ENCODE measurements at regions not wholly inside any gene's neighbourhood (a gene's known extent, or its start where the extent isn't known, plus 50 kb on each side); places are given as distances from the start of the nearest gene placed in this dataset.

DNA sequence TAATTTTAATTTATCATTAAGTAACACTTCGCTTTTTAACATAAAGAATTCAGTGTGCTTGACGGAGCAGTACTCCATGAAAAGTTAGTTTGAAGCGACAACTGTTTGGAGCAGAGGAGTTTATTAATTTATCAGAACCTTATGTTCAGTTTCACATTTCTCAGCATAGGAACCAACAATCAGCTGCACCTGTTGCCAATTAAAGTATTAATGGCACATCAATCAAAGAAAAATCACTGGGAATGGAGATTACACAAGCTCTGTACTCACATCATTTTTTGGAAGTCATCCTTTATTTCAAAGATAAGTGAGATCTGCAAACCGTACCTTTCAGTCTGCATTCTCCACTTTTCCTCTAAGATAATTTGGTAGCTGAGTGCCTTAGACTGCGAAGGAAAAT is 344.6 kb downstream of the LMO4 start:
- Histone ChIP-seq H3K36me3 (ENCODE audit: insufficient read depth, low read length) (no peaks in the 10 kb centered on the region), H3K4me3 (ENCODE audit: low read depth, low read length) (no peak overlapping the region), H2AFZ (ENCODE audit: low read length, unreplicated experiment) (no peak overlapping the region), H3K4me1 (ENCODE audit: control insufficient read depth, insufficient read depth, low read length, unreplicated experiment) (no peaks in the 10 kb centered on the region), H3K27me3 (ENCODE audit: insufficient read depth, low read length) (no peaks in the 10 kb centered on the region), H3K79me2 (ENCODE audit: control insufficient read depth, insufficient read depth, low read length, unreplicated experiment) (no peaks in the 10 kb centered on the region), H3K27ac (ENCODE audit: low read depth, low read length) (no peak overlapping the region)

DNA sequence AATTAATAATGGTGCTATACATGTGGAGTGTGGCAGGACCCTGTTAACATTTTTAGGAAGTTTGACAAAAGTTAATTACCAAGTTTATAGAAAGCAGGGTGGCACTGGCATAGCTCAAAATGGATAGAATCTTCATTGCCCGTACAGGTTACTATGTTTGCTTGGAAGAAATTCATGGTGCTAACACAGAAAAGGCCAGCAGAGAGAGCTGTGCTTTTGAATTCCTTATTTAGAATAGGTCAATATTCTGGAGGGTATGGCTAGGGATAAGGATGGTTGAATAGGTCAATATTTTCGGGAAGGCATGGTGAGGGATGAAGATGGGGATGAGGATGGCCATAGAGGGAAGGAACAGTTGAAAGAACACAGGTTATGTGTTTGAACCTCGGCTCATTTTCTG is 345.1 kb downstream of the LMO4 start:
- Histone ChIP-seq H3K4me3 (ENCODE audit: low read depth, low read length) (no peak overlapping the region), H3K79me2 (ENCODE audit: control insufficient read depth, insufficient read depth, low read length, unreplicated experiment) (no peaks in the 10 kb centered on the region), H3K27ac (ENCODE audit: low read depth, low read length) (no peak overlapping the region), H3K36me3 (ENCODE audit: insufficient read depth, low read length) (no peaks in the 10 kb centered on the region), H3K4me1 (ENCODE audit: control insufficient read depth, insufficient read depth, low read length, unreplicated experiment) (no peaks in the 10 kb centered on the region), H3K27me3 (ENCODE audit: insufficient read depth, low read length) (no peaks in the 10 kb centered on the region), H2AFZ (ENCODE audit: low read length, unreplicated experiment) (no peak overlapping the region)

DNA sequence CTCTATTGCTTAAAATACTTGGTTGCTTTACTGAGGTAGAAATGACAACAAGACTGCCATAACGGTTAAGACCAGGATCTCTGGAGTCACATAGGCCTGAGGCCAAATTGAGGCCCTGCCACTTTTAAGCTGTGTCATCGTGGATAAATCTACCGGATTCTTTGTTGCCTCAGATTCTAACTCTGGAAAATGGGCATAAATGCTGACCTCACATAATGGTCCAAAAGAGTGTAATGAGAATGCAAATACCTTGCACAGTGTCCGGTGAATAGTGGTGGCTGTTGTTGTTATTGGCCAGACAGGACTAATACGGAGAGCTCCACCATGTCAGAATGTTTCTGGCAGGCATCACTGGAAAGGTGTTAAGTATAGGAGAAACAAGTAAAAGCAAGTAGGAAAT is 346.1 kb downstream of the LMO4 start:
- H3K79me2 ChIP-seq (ENCODE audit: control insufficient read depth, insufficient read depth, low read length, unreplicated experiment) = no peaks in the 10 kb centered on the region

DNA sequence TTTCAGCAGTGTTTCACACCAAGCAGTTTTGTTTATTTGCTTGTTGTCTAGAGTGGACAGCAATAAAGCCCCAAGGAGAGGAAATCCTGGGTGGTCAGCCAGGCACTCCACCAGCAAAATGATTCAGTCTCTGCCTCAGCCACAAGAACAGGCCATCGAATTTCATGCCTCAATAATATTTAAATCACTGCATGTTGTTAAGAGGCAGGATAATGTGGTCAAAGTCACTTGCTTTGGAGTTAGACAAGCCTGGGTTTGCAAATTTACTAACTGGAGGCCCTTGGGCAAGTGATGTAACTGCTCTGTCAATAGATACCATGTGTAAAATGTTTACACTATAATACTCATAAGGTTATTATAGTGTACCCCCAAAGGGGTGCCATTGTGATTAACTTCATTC is 349.6 kb downstream of the LMO4 start:
- Histone ChIP-seq H2AFZ (ENCODE audit: low read length, unreplicated experiment) (no peak overlapping the region), H3K27ac (ENCODE audit: low read depth, low read length) (no peak overlapping the region), H3K27me3 (ENCODE audit: insufficient read depth, low read length) (no peaks in the 10 kb centered on the region), H3K4me1 (ENCODE audit: control insufficient read depth, insufficient read depth, low read length, unreplicated experiment) (no peaks in the 10 kb centered on the region), H3K4me3 (ENCODE audit: low read depth, low read length) (no peak overlapping the region), H3K79me2 (ENCODE audit: control insufficient read depth, insufficient read depth, low read length, unreplicated experiment) (no peaks in the 10 kb centered on the region), H3K36me3 (ENCODE audit: insufficient read depth, low read length) (no peaks in the 10 kb centered on the region)

More for the DNA sequence above, 346.1 kb downstream of the LMO4 start:
- H3K27ac ChIP-seq (ENCODE audit: low read depth, low read length) = no peak overlapping the region
- H3K27me3 ChIP-seq (ENCODE audit: insufficient read depth, low read length) = no peaks in the 10 kb centered on the region
- no peak overlapping the region for H3K4me3 ChIP-seq (ENCODE audit: low read depth, low read length)
- no peak overlapping the region for H2AFZ ChIP-seq (ENCODE audit: low read length, unreplicated experiment)
- no peaks in the 10 kb centered on the region for H3K4me1 ChIP-seq (ENCODE audit: control insufficient read depth, insufficient read depth, low read length, unreplicated experiment)
- no peaks in the 10 kb centered on the region for H3K36me3 ChIP-seq (ENCODE audit: insufficient read depth, low read length)

DNA sequence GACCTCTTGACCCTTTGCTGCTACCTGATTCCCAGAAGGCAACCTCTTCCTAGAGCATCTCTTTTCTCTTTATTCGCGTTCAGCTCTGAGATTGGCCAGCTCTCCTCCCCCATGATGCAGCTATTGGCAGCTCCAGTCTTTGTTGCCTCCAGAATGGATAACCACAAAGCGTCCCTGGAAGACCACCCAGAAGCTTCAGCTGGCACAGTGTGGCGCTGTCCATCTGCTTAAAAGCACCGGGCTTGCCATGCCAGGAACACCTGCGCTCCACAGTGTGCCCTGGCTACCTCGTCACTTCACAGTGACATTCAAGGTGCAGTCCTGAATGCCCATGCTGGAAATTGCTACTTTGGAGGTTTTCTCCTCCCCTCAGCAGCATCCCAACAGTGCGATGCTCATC is 353.9 kb downstream of the LMO4 start:
- Histone ChIP-seq H3K27me3 (ENCODE audit: insufficient read depth, low read length) (no peaks in the 10 kb centered on the region), H3K4me1 (ENCODE audit: control insufficient read depth, insufficient read depth, low read length, unreplicated experiment) (peaks cover 4% of the 10 kb centered on the region), H3K27ac (ENCODE audit: low read depth, low read length) (no peak overlapping the region), H3K36me3 (ENCODE audit: insufficient read depth, low read length) (no peaks in the 10 kb centered on the region), H2AFZ (ENCODE audit: low read length, unreplicated experiment) (no peak overlapping the region), H3K79me2 (ENCODE audit: control insufficient read depth, insufficient read depth, low read length, unreplicated experiment) (no peaks in the 10 kb centered on the region), H3K4me3 (ENCODE audit: low read depth, low read length) (no peak overlapping the region)

DNA sequence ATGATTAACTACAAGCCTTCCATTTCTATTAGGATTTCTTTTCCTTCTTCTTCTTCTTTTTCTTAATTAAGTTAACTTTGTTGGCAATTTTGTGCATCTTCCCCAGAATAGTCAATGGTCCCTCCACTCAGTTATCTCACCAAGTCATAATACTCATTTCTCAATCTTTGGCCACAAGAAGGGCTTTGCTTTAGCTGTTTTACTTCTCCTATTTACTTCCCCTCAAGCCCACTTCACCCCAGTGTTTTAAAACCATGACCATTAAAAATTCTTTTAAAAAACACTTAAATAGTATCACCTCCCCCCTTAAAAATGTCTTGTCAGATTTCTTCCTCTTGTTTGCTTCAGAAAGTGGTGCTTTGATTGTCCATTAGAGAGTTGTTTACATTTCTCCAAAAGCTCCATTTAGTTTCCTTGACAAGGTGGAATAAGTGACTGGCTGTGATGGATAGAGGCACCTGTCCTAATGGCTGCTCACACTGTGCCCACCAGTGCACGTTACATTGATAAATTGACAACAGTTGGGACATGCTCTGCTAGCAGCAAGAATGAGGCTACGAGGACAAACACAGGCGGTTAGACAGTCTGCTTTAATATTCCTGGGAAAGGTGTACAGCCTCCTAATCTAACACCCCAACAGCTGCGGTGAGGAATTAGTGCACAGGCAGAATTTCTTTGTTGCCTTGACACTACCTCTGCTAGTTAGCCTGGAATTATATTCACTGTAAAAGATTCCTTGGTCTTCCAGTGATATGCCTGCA is 354.7 kb downstream of the LMO4 start:
- Histone ChIP-seq H2AFZ (ENCODE audit: low read length, unreplicated experiment) (peak overlapping the region; percentile 98), H3K36me3 (ENCODE audit: insufficient read depth, low read length) (no peaks in the 10 kb centered on the region), H3K27ac (ENCODE audit: low read depth, low read length) (no peak overlapping the region), H3K27me3 (ENCODE audit: insufficient read depth, low read length) (no peaks in the 10 kb centered on the region), H3K79me2 (ENCODE audit: control insufficient read depth, insufficient read depth, low read length, unreplicated experiment) (no peaks in the 10 kb centered on the region), H3K4me3 (ENCODE audit: low read depth, low read length) (peak overlapping the region; percentile 86), H3K4me1 (ENCODE audit: control insufficient read depth, insufficient read depth, low read length, unreplicated experiment) (peaks cover 4% of the 10 kb centered on the region)

DNA sequence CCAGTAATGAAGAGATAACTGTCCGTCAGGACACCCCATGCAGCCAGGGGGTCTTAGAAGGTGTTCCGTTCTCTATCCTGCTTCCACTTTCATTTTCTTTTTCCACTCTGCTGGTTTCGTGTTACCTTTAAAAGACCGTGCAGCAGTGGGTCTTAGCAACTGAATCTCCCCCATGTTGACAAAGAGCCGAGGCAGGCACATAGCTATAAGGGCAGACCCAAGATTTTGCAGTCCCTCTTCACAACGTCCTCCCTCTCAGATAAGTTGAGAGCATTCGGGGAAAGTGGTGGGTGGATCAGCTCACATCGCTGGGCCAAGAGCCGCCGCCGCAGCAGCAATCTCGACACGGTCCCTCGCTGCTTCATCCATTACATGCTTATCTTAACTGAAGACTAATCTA is 355.5 kb downstream of the LMO4 start:
- peak overlapping the region; percentile 86 for H3K4me3 ChIP-seq (ENCODE audit: low read depth, low read length)
- H3K27me3 ChIP-seq (ENCODE audit: insufficient read depth, low read length) = no peaks in the 10 kb centered on the region
- H3K27ac ChIP-seq (ENCODE audit: low read depth, low read length) = peak overlapping the region; percentile 23

DNA sequence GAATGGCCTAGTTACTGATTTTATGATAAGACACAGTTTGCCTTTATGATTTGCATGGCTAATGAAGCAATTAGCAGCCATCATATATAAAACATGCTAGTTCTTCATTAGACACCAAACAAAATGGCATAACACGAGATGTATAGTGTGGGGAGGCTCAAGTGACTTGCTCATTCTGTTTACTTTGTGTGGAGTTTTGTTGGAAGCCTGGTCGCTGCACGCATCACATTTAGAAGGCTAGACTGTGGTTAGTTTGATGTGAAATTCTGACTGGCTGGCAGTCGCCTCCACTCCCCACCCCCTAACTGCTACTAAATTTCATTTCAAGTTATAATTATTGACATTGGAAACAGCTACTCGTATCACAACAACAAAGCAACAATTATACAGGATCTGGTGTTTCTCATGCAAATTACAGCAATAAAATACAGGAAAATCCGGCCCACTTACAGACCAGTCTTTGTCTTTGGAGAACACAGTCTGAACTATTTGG is 356.1 kb downstream of the LMO4 start:
- Histone ChIP-seq H3K27me3 (ENCODE audit: insufficient read depth, low read length) (no peaks in the 10 kb centered on the region), H3K27ac (ENCODE audit: low read depth, low read length) (0 out of 2 replicates have a peak overlapping the region, but pooled peaks have one; percentile 23), H3K79me2 (ENCODE audit: control insufficient read depth, insufficient read depth, low read length, unreplicated experiment) (no peaks in the 10 kb centered on the region), H3K4me3 (ENCODE audit: low read depth, low read length) (peak overlapping the region; percentile 86), H3K4me1 (ENCODE audit: control insufficient read depth, insufficient read depth, low read length, unreplicated experiment) (peaks cover 4% of the 10 kb centered on the region), H2AFZ (ENCODE audit: low read length, unreplicated experiment) (peak overlapping the region; percentile 98), H3K36me3 (ENCODE audit: insufficient read depth, low read length) (no peaks in the 10 kb centered on the region)

More for the DNA sequence above, 355.5 kb downstream of the LMO4 start:
- Histone ChIP-seq H3K4me1 (ENCODE audit: control insufficient read depth, insufficient read depth, low read length, unreplicated experiment) (peaks cover 4% of the 10 kb centered on the region), H3K79me2 (ENCODE audit: control insufficient read depth, insufficient read depth, low read length, unreplicated experiment) (no peaks in the 10 kb centered on the region), H3K36me3 (ENCODE audit: insufficient read depth, low read length) (no peaks in the 10 kb centered on the region), H2AFZ (ENCODE audit: low read length, unreplicated experiment) (peak overlapping the region; percentile 98)

DNA sequence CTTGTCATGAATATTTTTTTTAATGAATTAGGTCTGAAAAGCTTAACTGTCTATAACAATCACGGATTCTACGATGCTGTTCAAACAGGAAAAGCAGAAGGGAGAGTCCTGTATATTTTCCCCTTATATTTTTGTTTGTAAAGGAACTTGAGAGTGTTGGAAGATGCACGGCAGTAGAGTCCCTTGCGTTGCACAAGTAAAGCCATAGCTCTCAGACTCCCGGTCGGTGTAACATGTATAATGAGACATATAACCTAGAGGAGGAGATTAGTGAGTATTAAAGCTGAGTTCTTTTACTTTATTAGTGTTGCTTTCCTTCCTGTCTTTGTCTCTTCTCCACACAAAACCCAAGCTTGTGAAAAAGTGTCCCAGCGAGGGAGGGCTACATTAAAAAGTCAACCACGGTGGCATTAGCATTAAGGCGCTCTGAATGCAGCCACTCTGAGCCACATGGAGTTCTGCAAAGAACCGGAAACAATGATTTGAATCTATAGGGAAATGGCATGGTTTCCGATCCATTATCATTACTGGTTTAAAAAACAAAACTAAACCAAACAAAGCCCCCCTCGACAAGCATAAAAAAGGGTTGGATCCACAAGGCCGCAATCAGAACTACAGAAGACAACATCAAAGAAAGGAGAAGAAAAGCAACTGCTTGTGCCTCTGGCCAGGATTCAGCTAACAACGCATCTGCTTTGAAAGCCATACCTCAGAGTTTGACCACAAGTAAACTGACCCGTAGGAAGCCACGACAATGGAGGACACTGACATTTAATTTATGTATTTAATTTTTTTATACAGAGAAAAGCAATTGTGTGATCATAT is 356.8 kb downstream of the LMO4 start:
- Histone ChIP-seq H3K4me1 (ENCODE audit: control insufficient read depth, insufficient read depth, low read length, unreplicated experiment) (peaks cover 4% of the 10 kb centered on the region), H3K36me3 (ENCODE audit: insufficient read depth, low read length) (no peaks in the 10 kb centered on the region), H2AFZ (ENCODE audit: low read length, unreplicated experiment) (peak overlapping the region; percentile 98), H3K4me3 (ENCODE audit: low read depth, low read length) (no peak overlapping the region), H3K79me2 (ENCODE audit: control insufficient read depth, insufficient read depth, low read length, unreplicated experiment) (no peaks in the 10 kb centered on the region), H3K27me3 (ENCODE audit: insufficient read depth, low read length) (no peaks in the 10 kb centered on the region), H3K27ac (ENCODE audit: low read depth, low read length) (no peak overlapping the region)

DNA sequence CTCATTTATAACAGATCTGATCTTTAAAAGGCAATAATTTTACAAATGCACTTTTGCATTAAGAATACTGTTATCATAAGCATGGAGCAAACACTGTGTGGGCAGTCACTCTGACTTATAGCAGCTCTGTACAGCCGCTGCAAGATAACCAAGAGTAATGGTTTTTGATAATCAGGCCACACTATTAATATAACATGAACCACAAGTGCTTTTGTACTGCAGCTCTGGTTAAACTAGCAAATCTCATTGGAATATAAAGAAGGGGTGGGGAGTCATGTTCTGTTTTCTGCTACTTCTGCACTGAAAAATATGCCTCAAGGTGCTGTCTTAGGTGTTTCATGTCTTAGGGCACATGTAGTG is 357.4 kb downstream of the LMO4 start:
- H3K27ac ChIP-seq (ENCODE audit: low read depth, low read length) = no peak overlapping the region
- peaks cover 4% of the 10 kb centered on the region for H3K4me1 ChIP-seq (ENCODE audit: control insufficient read depth, insufficient read depth, low read length, unreplicated experiment)
- H3K4me3 ChIP-seq (ENCODE audit: low read depth, low read length) = no peak overlapping the region
- no peaks in the 10 kb centered on the region for H3K27me3 ChIP-seq (ENCODE audit: insufficient read depth, low read length)
- H2AFZ ChIP-seq (ENCODE audit: low read length, unreplicated experiment) = no peak overlapping the region
- no peaks in the 10 kb centered on the region for H3K79me2 ChIP-seq (ENCODE audit: control insufficient read depth, insufficient read depth, low read length, unreplicated experiment)
- no peaks in the 10 kb centered on the region for H3K36me3 ChIP-seq (ENCODE audit: insufficient read depth, low read length)

DNA sequence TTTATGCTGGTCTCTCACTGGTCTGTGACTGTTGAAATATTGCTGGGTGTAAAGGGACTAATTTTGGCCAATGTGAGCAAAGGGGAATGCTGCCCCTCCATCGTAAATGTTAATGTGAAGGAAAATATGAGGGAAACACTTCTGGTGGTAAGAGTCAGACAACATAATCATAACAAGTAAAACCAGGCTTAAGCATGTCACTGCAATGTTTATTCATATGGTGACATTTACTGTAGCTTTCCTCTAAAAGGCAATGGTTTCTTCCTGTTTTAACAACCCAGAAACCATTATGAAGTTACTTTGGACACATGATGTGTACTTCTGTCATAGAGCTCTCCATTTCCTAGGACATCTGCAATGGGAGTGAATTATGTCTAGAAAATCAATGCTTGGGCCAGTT is 358.0 kb downstream of the LMO4 start:
- H3K36me3 ChIP-seq (ENCODE audit: insufficient read depth, low read length) = no peaks in the 10 kb centered on the region
- H2AFZ ChIP-seq (ENCODE audit: low read length, unreplicated experiment) = no peak overlapping the region
- no peaks in the 10 kb centered on the region for H3K79me2 ChIP-seq (ENCODE audit: control insufficient read depth, insufficient read depth, low read length, unreplicated experiment)
- peaks cover 4% of the 10 kb centered on the region for H3K4me1 ChIP-seq (ENCODE audit: control insufficient read depth, insufficient read depth, low read length, unreplicated experiment)
- no peaks in the 10 kb centered on the region for H3K27me3 ChIP-seq (ENCODE audit: insufficient read depth, low read length)
- no peak overlapping the region for H3K27ac ChIP-seq (ENCODE audit: low read depth, low read length)
- no peak overlapping the region for H3K4me3 ChIP-seq (ENCODE audit: low read depth, low read length)
